ENCODE measurements at regions not wholly inside any gene's neighbourhood (a gene's known extent, or its start where the extent isn't known, plus 50 kb on each side); places are given as distances from the start of the nearest gene placed in this dataset.

DNA sequence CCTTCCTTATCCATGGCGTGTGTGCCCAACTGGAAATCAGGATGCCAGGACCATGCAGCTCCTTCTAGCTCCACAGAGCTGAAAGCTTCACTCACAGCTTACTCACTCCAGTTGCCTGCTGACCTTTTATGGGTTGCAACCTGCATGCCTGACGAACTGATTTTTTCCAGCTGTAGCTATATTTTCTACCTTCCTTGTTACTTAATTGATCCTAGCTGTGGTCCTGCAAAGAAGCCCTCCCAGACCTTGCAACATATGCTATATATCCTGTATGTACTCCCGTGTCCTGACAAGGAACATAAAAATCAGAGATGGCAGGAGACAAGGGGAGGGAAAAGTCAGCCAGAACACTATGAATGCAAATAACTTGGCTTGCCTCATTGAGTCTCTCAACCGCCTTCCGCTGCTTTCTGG, 135.3 kb upstream of the LDB2 start:
- TF ChIP-seq, protein P1, sequence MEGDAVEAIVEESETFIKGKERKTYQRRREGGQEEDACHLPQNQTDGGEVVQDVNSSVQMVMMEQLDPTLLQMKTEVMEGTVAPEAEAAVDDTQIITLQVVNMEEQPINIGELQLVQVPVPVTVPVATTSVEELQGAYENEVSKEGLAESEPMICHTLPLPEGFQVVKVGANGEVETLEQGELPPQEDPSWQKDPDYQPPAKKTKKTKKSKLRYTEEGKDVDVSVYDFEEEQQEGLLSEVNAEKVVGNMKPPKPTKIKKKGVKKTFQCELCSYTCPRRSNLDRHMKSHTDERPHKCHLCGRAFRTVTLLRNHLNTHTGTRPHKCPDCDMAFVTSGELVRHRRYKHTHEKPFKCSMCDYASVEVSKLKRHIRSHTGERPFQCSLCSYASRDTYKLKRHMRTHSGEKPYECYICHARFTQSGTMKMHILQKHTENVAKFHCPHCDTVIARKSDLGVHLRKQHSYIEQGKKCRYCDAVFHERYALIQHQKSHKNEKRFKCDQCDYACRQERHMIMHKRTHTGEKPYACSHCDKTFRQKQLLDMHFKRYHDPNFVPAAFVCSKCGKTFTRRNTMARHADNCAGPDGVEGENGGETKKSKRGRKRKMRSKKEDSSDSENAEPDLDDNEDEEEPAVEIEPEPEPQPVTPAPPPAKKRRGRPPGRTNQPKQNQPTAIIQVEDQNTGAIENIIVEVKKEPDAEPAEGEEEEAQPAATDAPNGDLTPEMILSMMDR (IDR thresholded peaks at IDR 0.05), result no peak
- no peak for TF ChIP-seq EZH2phosphoT487 (IDR thresholded peaks at IDR 0.05)
- no peak for TF ChIP-seq EZH2 (IDR thresholded peaks at IDR 0.05)

All from neural progenitor cell (in vitro differentiated cells).